H1 (cell line): ENCODE measurements at regions not wholly inside any gene's neighbourhood (a gene's known extent, or its start where the extent isn't known, plus 50 kb on each side); places are given as distances from the start of the nearest gene placed in this dataset.

Experiments
- CHD1 ChIP-seq: IDR thresholded peaks from 2 replicates; pipeline ENCODE4 v1.6.1; 2012; ENCODE audit warnings: low read depth, low read length, improper control_type of control experiment
- GABPA ChIP-seq: IDR thresholded peaks from 2 replicates; pipeline ENCODE4 v1.6.1; 2011; ENCODE audit warnings: mild to moderate bottlenecking, low read length, moderate library complexity, borderline replicate concordance; ENCODE audit not compliant: insufficient read depth
- TF ChIP-seq, protein P1 (sequence below): IDR thresholded peaks from 2 replicates; pipeline ENCODE4 v1.6.1; 2011; ENCODE audit warnings: low read length, improper control_type of control experiment

DNA sequence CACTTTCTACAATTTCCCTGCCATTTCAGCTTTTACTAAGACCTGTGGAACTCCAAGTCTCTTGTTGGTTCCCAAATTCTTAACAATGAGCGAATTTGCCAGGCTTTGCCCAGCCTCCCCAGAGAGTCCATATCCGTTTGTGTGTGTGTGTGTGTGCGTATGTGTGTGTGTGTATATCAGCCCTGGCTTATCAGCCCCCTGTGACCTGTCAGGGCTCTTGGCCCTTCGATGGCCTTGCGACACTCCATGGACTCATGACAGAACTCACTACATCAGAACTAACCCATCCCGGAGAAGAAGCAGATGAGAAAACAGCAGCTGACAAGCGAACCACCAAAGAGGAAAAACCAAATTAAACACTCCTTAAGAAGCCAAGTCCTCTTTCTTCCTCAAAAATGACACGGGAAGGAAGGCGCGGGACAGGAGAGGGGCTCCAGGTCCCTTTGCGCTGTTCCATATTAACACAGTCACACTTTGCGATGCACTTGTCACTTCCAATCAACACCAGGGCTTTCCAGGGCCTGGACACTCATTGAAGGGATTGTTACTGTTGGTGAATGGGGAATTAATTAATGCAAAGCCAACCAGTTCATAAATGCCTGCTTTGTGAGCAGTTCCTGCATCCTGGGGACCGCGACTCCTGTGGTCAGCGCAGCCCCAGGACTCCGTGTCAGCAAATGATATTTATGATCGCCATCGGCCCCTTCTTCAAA, 524.0 kb downstream of the CD83 start (continued):
- TF ChIP-seq GABPA (no peak), CHD1 (no peak)
- TF ChIP-seq, protein P1, sequence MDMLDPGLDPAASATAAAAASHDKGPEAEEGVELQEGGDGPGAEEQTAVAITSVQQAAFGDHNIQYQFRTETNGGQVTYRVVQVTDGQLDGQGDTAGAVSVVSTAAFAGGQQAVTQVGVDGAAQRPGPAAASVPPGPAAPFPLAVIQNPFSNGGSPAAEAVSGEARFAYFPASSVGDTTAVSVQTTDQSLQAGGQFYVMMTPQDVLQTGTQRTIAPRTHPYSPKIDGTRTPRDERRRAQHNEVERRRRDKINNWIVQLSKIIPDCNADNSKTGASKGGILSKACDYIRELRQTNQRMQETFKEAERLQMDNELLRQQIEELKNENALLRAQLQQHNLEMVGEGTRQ: no peak
- TF ChIP-seq, all 59 proteins: peak for 0
